ENCODE measurements at regions not wholly inside any gene's neighbourhood (a gene's known extent, or its start where the extent isn't known, plus 50 kb on each side); places are given as distances from the start of the nearest gene placed in this dataset.

DNA sequence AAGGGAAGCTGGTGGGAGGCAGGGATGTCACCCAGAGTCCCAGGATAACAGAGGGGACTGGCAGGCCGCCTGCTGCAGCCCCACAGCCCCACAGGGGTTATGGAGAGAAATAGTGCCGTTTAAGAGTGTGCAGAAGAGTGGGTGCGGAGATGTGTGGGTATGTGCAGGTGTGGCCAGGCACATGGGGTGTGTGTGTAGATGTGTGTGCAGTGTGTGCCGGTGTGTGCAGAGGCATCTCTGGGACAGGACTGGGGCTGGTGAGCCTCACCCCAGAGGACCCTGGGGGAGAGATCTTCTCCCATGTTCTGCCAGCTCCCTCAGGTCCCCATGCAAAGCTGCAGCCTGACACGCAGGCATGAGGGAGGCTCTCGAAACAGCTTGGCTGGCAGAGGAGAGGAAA is 157.4 kb downstream of the RBFOX3 start:
- H3K9me3 ChIP-seq (ENCODE audit: control insufficient read depth in 1 of 2, low read length in 2 of 2): no peaks in the 10 kb centered on the region
- H3K27ac ChIP-seq (ENCODE audit: low read depth, low read length): no peak overlapping the region
- H3K27me3 ChIP-seq (ENCODE audit: control insufficient read depth in 1 of 2, insufficient read depth in 2 of 2, low read length in 2 of 2): no peaks in the 10 kb centered on the region
- no peaks in the 10 kb centered on the region for H3K4me1 ChIP-seq (ENCODE audit: control insufficient read depth in 1 of 2, insufficient read depth in 2 of 2, low read length in 2 of 2)
- H3K9ac ChIP-seq (ENCODE audit: low read depth in 1 of 2, low read length in 2 of 2): no peak overlapping the region
- H3K4me3 ChIP-seq (ENCODE audit: low read depth in 1 of 2, low read length in 2 of 2): no peak overlapping the region
- no peaks in the 10 kb centered on the region for H3K36me3 ChIP-seq (ENCODE audit: control insufficient read depth in 1 of 2, insufficient read depth in 2 of 2, low read length in 2 of 2)

DNA sequence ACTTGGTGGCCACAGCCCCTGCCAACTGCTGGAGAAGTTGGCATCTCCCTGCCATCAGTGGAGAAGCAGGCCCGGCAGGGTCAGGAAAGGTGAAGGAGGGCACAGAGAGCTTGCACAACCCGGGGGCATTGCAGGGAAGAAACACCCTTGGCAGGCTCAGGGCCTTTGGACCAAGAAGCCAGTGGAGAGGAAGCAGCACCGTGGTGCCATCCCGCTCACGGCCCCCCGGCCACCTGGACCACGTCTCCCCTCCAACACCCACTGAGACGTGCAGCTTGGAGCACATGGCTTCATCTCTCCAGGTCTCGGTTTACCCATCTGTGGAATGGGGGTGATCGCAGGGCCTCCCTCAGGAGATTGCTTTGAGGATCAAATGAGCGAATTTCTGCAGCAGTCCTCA is 158.1 kb downstream of the RBFOX3 start:
- Histone ChIP-seq H3K9me3 (ENCODE audit: control insufficient read depth in 1 of 2, low read length in 2 of 2) (no peaks in the 10 kb centered on the region), H3K27me3 (ENCODE audit: control insufficient read depth in 1 of 2, insufficient read depth in 2 of 2, low read length in 2 of 2) (no peaks in the 10 kb centered on the region), H3K27ac (ENCODE audit: low read depth, low read length) (no peak overlapping the region), H3K4me1 (ENCODE audit: control insufficient read depth in 1 of 2, insufficient read depth in 2 of 2, low read length in 2 of 2) (no peaks in the 10 kb centered on the region), H3K9ac (ENCODE audit: low read depth in 1 of 2, low read length in 2 of 2) (no peak overlapping the region), H3K36me3 (ENCODE audit: control insufficient read depth in 1 of 2, insufficient read depth in 2 of 2, low read length in 2 of 2) (no peaks in the 10 kb centered on the region), H3K4me3 (ENCODE audit: low read depth in 1 of 2, low read length in 2 of 2) (no peak overlapping the region)

DNA sequence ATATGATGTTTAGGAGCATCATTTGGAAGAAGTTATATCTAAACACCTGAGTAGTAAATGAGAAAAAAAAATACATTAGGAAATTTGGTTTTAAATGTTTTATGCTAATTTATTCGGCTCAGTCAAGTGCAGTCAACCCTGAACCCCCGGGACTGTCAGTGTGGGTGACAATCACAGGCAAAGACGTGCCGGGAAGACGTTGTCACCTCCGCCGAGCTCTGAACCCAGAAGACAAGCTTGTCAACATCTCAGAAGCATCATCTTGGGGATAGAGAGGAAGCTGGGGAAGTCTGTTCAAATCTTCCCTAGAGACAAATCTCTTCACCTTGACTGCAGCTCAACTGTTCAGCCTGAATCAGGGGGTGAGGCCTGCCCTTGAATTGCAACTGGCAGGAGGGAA is 159.7 kb downstream of the RBFOX3 start:
- Histone ChIP-seq H3K4me3 (ENCODE audit: low read depth in 1 of 2, low read length in 2 of 2) (no peak overlapping the region), H3K9me3 (ENCODE audit: control insufficient read depth in 1 of 2, low read length in 2 of 2) (no peaks in the 10 kb centered on the region), H3K9ac (ENCODE audit: low read depth in 1 of 2, low read length in 2 of 2) (no peak overlapping the region), H3K4me1 (ENCODE audit: control insufficient read depth in 1 of 2, insufficient read depth in 2 of 2, low read length in 2 of 2) (no peaks in the 10 kb centered on the region), H3K36me3 (ENCODE audit: control insufficient read depth in 1 of 2, insufficient read depth in 2 of 2, low read length in 2 of 2) (no peaks in the 10 kb centered on the region), H3K27ac (ENCODE audit: low read depth, low read length) (no peak overlapping the region), H3K27me3 (ENCODE audit: control insufficient read depth in 1 of 2, insufficient read depth in 2 of 2, low read length in 2 of 2) (no peaks in the 10 kb centered on the region)

DNA sequence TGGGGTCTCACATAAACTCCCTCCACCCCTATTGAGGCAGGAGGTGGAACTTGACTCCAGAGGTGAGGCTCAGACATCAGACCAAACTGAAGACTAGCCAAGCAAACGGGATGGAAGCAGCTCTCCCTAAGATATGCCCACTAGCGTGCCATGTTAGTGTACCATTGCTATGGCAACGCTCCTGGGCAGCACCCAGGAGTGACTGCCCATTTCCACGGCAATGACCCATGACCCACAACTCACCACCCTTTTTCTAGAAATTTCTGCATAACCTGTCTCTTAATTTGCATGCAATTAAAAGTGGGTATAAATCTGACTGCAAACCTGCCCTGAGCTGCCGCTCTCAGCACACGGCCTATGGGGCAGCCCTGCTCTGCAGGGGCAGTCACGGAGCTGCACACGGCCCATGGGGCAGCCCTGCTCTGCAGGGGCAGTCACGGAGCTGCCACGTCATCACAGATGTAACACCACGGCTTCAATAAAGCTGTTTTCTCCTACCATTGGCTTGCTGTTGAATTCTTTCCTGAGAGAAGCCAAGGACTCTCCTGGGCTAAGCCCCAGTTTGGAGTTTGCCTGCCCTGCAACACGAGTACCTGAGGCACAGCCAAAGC is 164.3 kb downstream of the RBFOX3 start:
- no peaks in the 10 kb centered on the region for H3K36me3 ChIP-seq (ENCODE audit: control insufficient read depth in 1 of 2, insufficient read depth in 2 of 2, low read length in 2 of 2)
- H3K27ac ChIP-seq (ENCODE audit: low read depth, low read length): no peak overlapping the region
- no peaks in the 10 kb centered on the region for H3K27me3 ChIP-seq (ENCODE audit: control insufficient read depth in 1 of 2, insufficient read depth in 2 of 2, low read length in 2 of 2)
- H3K9ac ChIP-seq (ENCODE audit: low read depth in 1 of 2, low read length in 2 of 2): no peak overlapping the region
- no peak overlapping the region for H3K4me3 ChIP-seq (ENCODE audit: low read depth in 1 of 2, low read length in 2 of 2)
- H3K9me3 ChIP-seq (ENCODE audit: control insufficient read depth in 1 of 2, low read length in 2 of 2): no peaks in the 10 kb centered on the region
- H3K4me1 ChIP-seq (ENCODE audit: control insufficient read depth in 1 of 2, insufficient read depth in 2 of 2, low read length in 2 of 2): no peaks in the 10 kb centered on the region

DNA sequence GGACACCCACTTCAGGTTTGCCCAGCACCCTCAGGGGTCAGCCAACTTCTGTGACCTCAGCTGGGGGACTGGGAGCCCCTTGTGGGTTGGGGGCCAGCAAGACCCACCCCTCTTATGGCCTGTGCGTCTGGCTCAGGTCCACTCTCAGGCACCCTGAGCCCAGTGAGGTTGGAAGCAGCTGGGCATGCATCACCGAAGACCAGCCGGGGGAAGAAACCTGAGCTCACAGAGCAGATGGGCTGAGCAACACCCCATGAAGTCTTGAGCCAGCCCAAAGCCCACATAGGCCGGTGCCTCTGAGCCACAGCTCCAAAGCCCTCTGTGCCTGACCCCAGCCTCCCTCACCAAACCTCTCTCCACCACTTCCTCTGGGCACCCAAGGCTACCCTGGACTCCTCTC is 166.7 kb downstream of the RBFOX3 start:
- Histone ChIP-seq H3K9ac (ENCODE audit: low read depth in 1 of 2, low read length in 2 of 2) (no peak overlapping the region), H3K4me3 (ENCODE audit: low read depth in 1 of 2, low read length in 2 of 2) (no peak overlapping the region), H3K9me3 (ENCODE audit: control insufficient read depth in 1 of 2, low read length in 2 of 2) (no peaks in the 10 kb centered on the region), H3K27ac (ENCODE audit: low read depth, low read length) (no peak overlapping the region), H3K27me3 (ENCODE audit: control insufficient read depth in 1 of 2, insufficient read depth in 2 of 2, low read length in 2 of 2) (no peaks in the 10 kb centered on the region), H3K36me3 (ENCODE audit: control insufficient read depth in 1 of 2, insufficient read depth in 2 of 2, low read length in 2 of 2) (no peaks in the 10 kb centered on the region), H3K4me1 (ENCODE audit: control insufficient read depth in 1 of 2, insufficient read depth in 2 of 2, low read length in 2 of 2) (no peaks in the 10 kb centered on the region)

DNA sequence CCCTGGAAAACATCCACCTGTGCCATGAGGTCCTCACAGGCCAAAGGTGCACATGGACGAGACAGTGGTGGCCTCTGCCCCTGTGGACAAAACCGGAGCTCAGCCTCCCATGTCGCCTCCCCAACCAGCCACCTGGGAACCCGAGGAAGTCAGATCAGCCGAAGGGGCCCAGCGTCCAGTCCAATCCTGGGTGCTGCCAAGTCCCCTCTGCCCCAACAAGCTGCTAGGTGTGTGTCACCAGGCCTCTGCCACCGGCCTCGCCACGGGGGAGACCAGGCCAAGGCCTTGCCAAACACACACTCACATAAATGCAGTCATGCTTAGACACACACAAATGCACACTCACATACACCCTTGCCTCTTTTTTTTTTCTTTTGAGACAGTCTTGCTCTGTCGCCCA is 167.8 kb downstream of the RBFOX3 start:
- H3K4me3 ChIP-seq (ENCODE audit: low read depth in 1 of 2, low read length in 2 of 2): no peak overlapping the region
- no peaks in the 10 kb centered on the region for H3K36me3 ChIP-seq (ENCODE audit: control insufficient read depth in 1 of 2, insufficient read depth in 2 of 2, low read length in 2 of 2)
- H3K27ac ChIP-seq (ENCODE audit: low read depth, low read length): no peak overlapping the region
- no peak overlapping the region for H3K9ac ChIP-seq (ENCODE audit: low read depth in 1 of 2, low read length in 2 of 2)
- no peaks in the 10 kb centered on the region for H3K4me1 ChIP-seq (ENCODE audit: control insufficient read depth in 1 of 2, insufficient read depth in 2 of 2, low read length in 2 of 2)
- H3K27me3 ChIP-seq (ENCODE audit: control insufficient read depth in 1 of 2, insufficient read depth in 2 of 2, low read length in 2 of 2): peaks cover 0 to 1% of the 10 kb centered on the region in 2 donors
- H3K9me3 ChIP-seq (ENCODE audit: control insufficient read depth in 1 of 2, low read length in 2 of 2): no peaks in the 10 kb centered on the region

DNA sequence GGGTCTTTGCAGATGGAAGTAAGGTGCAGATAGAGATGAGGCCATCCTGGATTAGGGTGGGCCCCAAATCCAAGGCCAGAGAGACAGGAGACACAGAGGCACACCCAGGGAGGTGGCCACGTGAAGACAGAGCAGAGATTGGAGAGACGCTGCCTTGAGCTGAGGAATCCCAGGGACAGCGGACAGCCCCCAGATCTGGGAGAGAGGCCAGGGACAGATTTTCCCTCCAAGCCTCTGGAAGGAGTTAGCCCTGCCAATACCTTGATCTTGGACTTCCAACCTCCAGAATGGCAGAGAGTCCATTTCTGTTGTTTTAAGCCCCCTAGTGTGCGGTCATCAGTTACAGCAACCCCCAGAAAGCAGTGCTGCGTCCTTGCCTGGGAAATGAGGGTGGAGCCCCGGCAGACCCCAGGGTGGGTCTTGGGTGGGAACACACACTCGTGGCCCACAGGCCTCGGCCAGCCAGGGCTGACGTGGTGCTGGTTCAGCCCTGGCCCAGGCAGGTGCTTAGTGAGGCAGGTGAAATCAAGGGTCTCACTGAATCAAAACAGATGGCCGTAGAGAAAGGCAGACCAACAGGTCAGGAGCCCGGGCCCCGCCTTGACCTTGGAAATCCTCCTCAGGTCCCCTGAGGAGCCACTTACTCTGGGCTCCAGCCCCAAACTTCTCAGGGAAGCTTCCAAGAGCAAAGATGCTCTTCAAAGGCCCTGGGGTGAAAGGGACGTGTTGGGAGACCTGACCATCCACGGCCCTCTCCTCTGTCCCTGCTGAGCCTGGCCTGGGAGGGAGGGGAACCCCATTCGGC is 169.3 kb downstream of the RBFOX3 start:
- no peak overlapping the region for H3K27ac ChIP-seq (ENCODE audit: low read depth, low read length)
- H3K9ac ChIP-seq (ENCODE audit: low read depth in 1 of 2, low read length in 2 of 2): no peak overlapping the region
- H3K4me1 ChIP-seq (ENCODE audit: control insufficient read depth in 1 of 2, insufficient read depth in 2 of 2, low read length in 2 of 2): no peaks in the 10 kb centered on the region
- no peak overlapping the region for H3K4me3 ChIP-seq (ENCODE audit: low read depth in 1 of 2, low read length in 2 of 2)
- peaks cover 0 to 5% of the 10 kb centered on the region in 2 donors for H3K27me3 ChIP-seq (ENCODE audit: control insufficient read depth in 1 of 2, insufficient read depth in 2 of 2, low read length in 2 of 2)
- no peaks in the 10 kb centered on the region for H3K36me3 ChIP-seq (ENCODE audit: control insufficient read depth in 1 of 2, insufficient read depth in 2 of 2, low read length in 2 of 2)
- H3K9me3 ChIP-seq (ENCODE audit: control insufficient read depth in 1 of 2, low read length in 2 of 2): no peaks in the 10 kb centered on the region

DNA sequence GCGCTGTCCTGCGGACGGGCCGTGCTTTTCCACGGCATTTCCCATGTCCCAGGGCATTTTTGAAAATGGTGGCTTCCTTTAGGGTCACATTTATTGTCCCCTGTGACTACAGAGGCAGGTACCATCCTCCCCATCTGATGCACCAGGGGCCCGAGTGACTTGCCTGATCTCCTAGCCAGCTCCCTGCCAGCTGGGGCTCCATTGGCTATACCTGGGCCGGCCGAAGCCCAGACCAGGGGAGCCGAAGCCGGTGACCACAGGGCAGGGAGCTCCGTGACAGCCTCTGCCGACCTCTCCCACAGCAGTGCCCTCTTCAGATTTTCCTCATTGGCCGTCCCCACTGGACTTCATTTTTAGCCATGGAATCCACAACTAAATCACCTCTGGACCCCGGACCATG is 170.6 kb downstream of the RBFOX3 start:
- H3K27me3 ChIP-seq (ENCODE audit: control insufficient read depth in 1 of 2, insufficient read depth in 2 of 2, low read length in 2 of 2): peaks cover 0 to 5% of the 10 kb centered on the region in 2 donors
- H3K27ac ChIP-seq (ENCODE audit: low read depth, low read length): no peak overlapping the region

DNA sequence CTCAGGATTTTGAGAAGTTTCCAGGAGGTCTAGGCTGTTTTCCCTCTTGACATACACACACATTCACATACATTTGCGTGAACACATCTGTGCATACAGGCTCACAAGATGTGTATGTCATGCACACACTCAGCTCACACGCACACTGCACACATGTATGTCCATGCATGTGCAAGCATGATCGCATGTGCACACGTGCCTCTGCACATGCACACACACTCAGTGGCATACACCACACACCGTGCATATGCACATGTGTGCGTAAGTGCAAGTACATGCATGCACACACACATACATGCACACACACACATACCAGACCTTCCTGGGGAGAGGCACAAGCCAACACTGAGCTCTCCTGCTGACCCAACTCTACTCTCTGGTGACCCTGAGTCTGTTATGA is 171.4 kb downstream of the RBFOX3 start:
- Histone ChIP-seq H3K9me3 (ENCODE audit: control insufficient read depth in 1 of 2, low read length in 2 of 2) (no peaks in the 10 kb centered on the region), H3K27ac (ENCODE audit: low read depth, low read length) (no peak overlapping the region), H3K36me3 (ENCODE audit: control insufficient read depth in 1 of 2, insufficient read depth in 2 of 2, low read length in 2 of 2) (no peaks in the 10 kb centered on the region), H3K27me3 (ENCODE audit: control insufficient read depth in 1 of 2, insufficient read depth in 2 of 2, low read length in 2 of 2) (peaks cover 0 to 5% of the 10 kb centered on the region in 2 donors), H3K4me1 (ENCODE audit: control insufficient read depth in 1 of 2, insufficient read depth in 2 of 2, low read length in 2 of 2) (no peaks in the 10 kb centered on the region), H3K9ac (ENCODE audit: low read depth in 1 of 2, low read length in 2 of 2) (no peak overlapping the region), H3K4me3 (ENCODE audit: low read depth in 1 of 2, low read length in 2 of 2) (no peak overlapping the region)

More for the DNA sequence above, 170.6 kb downstream of the RBFOX3 start:
- Histone ChIP-seq H3K9me3 (ENCODE audit: control insufficient read depth in 1 of 2, low read length in 2 of 2) (no peaks in the 10 kb centered on the region), H3K36me3 (ENCODE audit: control insufficient read depth in 1 of 2, insufficient read depth in 2 of 2, low read length in 2 of 2) (no peaks in the 10 kb centered on the region), H3K4me1 (ENCODE audit: control insufficient read depth in 1 of 2, insufficient read depth in 2 of 2, low read length in 2 of 2) (no peaks in the 10 kb centered on the region), H3K9ac (ENCODE audit: low read depth in 1 of 2, low read length in 2 of 2) (no peak overlapping the region), H3K4me3 (ENCODE audit: low read depth in 1 of 2, low read length in 2 of 2) (no peak overlapping the region)

DNA sequence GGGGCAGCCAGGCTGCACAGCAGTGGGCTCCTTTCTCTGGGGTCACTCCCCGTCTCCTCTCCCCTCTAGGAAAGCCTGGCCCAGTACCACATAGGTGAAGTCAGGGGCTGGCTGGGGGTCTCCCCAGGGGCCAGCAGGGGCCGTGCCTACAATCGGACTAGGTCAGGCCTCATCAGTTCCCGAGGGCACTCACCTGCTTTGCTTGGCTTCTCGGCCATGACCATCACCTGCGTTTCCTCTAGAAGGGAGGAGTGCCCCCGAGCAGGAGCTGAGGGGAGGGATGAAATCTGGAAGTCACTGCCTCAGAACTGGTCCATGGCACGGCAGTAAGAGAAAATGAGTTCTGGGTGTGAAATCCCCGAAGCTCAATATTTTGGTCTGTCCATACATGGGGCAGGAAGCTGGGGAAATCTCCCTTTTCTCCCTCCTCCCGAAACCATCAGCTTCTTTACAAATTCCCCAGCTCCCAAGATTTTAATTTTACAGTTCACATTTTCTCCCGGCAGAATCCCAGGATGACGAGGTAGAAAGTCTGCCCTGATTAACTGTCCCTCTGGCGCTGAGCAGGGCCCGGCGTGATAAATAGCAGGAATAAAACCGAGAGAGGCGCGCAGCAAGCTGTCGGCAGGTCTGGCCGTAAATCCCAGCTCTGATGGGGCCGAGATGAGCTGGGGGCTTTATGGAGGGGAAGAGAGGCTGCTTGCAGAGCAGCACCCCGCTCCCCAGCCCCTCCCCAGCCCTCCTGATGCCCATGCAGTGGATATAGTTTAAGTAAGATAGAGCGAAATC is 172.1 kb downstream of the RBFOX3 start:
- H3K4me3 ChIP-seq (ENCODE audit: low read depth in 1 of 2, low read length in 2 of 2): no peak overlapping the region
- H3K36me3 ChIP-seq (ENCODE audit: control insufficient read depth in 1 of 2, insufficient read depth in 2 of 2, low read length in 2 of 2): no peaks in the 10 kb centered on the region
- H3K9me3 ChIP-seq (ENCODE audit: control insufficient read depth in 1 of 2, low read length in 2 of 2): no peaks in the 10 kb centered on the region
- no peaks in the 10 kb centered on the region for H3K4me1 ChIP-seq (ENCODE audit: control insufficient read depth in 1 of 2, insufficient read depth in 2 of 2, low read length in 2 of 2)
- no peak overlapping the region for H3K27ac ChIP-seq (ENCODE audit: low read depth, low read length)
- H3K27me3 ChIP-seq (ENCODE audit: control insufficient read depth in 1 of 2, insufficient read depth in 2 of 2, low read length in 2 of 2): peaks cover 0 to 5% of the 10 kb centered on the region in 2 donors
- no peak overlapping the region for H3K9ac ChIP-seq (ENCODE audit: low read depth in 1 of 2, low read length in 2 of 2)

Measured in duodenal mucosa (tissue), 2 donors.